PFSK-1 (cell line): ENCODE measurements at regions not wholly inside any gene's neighbourhood (a gene's known extent, or its start where the extent isn't known, plus 50 kb on each side); places are given as distances from the start of the nearest gene placed in this dataset.

ENCODE experiments used
- FOXP2 ChIP-seq: optimal IDR thresholded peaks from 2 replicates; pipeline ENCODE3; 2011; ENCODE audit warnings: borderline replicate concordance, control low read depth, inconsistent platforms; ENCODE audit not compliant: insufficient read depth; ENCODE audit errors: extremely low read length, extremely low read depth
- POLR2AphosphoS5 ChIP-seq: IDR thresholded peaks from 2 replicates; pipeline ENCODE4 v1.6.1; 2012; ENCODE audit warnings: low read depth, mild to moderate bottlenecking, control low read depth, low read length, moderate library complexity
- SIN3A ChIP-seq: IDR thresholded peaks from 2 replicates; pipeline ENCODE4 v1.6.1; 2012; ENCODE audit warnings: mild to moderate bottlenecking, low read length, moderate library complexity, borderline replicate concordance; ENCODE audit not compliant: insufficient read depth
- TAF1 ChIP-seq: IDR thresholded peaks from 2 replicates; pipeline ENCODE4 v1.6.1; 2012; ENCODE audit warnings: low read length, control low read depth, borderline replicate concordance; ENCODE audit not compliant: insufficient read depth
- TF ChIP-seq, protein P1 (sequence below), 2 experiments: IDR thresholded peaks; 2 replicates each; pipeline versions ENCODE4 v1.6.1 to v1.8.0; 2011 to 2012; ENCODE audit warnings: low read depth in 2 of 2, low read length in 2 of 2, control low read depth in 1 of 2, inconsistent platforms in 1 of 2, mild to moderate bottlenecking in 1 of 2, moderate library complexity in 1 of 2; ENCODE audit not compliant: insufficient read depth in 1 of 2

DNA sequence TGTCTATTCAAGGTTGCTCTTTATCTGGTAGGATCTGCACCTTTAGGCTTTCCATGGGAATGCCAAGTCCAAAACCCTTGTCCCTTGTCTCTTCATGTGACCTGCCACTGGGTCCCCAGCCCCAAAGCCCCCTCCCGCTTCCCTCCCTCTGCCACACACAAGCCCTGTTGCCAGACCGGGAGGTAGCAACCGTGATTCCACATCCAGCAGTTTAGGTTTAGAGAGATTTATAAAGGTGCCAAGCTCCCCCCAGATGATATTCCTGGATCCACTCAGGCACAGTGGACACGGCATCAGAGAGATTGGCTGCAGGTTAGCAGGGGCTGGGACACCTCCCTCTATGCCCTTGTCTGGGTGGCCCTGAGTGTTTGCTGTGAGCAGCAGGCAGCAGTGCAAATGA is 504.7 kb downstream of the CCDC171 start:
- TF ChIP-seq, protein P1, sequence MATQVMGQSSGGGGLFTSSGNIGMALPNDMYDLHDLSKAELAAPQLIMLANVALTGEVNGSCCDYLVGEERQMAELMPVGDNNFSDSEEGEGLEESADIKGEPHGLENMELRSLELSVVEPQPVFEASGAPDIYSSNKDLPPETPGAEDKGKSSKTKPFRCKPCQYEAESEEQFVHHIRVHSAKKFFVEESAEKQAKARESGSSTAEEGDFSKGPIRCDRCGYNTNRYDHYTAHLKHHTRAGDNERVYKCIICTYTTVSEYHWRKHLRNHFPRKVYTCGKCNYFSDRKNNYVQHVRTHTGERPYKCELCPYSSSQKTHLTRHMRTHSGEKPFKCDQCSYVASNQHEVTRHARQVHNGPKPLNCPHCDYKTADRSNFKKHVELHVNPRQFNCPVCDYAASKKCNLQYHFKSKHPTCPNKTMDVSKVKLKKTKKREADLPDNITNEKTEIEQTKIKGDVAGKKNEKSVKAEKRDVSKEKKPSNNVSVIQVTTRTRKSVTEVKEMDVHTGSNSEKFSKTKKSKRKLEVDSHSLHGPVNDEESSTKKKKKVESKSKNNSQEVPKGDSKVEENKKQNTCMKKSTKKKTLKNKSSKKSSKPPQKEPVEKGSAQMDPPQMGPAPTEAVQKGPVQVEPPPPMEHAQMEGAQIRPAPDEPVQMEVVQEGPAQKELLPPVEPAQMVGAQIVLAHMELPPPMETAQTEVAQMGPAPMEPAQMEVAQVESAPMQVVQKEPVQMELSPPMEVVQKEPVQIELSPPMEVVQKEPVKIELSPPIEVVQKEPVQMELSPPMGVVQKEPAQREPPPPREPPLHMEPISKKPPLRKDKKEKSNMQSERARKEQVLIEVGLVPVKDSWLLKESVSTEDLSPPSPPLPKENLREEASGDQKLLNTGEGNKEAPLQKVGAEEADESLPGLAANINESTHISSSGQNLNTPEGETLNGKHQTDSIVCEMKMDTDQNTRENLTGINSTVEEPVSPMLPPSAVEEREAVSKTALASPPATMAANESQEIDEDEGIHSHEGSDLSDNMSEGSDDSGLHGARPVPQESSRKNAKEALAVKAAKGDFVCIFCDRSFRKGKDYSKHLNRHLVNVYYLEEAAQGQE (IDR thresholded peaks at IDR 0.05; ENCODE audit: insufficient read depth in 1 of 2, low read depth in 2 of 2, low read length in 2 of 2): no peak
- TF ChIP-seq FOXP2: no peak
- no peak for TF ChIP-seq POLR2AphosphoS5
- no peak for TF ChIP-seq SIN3A
- TF ChIP-seq TAF1: no peak

DNA sequence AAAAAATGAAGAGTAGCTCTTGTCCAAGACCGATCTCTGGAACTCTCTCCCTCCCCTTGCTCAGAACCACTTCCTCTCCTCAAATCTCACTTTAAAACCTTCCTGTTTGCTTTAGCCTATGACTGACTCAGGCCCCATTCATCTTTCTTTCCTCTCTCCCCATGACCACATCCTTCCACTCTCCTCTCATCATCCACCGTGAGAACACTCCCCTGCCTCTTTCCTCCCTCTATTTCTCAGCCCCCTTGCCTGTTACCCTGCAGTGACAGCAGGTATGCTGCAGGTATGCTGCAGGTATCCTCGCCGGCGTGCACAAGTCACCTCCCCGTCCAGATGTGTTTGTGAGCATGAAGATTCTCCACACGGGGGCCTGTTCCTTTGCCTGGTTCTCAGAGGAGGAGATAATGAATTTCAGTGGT is 505.3 kb downstream of the CCDC171 start:
- TF ChIP-seq, protein P1 (IDR thresholded peaks at IDR 0.05; ENCODE audit: insufficient read depth in 1 of 2, low read depth in 2 of 2, low read length in 2 of 2): no peak
- no peak for TF ChIP-seq FOXP2
- TF ChIP-seq SIN3A: no peak
- TF ChIP-seq TAF1: no peak
- no peak for TF ChIP-seq POLR2AphosphoS5

DNA sequence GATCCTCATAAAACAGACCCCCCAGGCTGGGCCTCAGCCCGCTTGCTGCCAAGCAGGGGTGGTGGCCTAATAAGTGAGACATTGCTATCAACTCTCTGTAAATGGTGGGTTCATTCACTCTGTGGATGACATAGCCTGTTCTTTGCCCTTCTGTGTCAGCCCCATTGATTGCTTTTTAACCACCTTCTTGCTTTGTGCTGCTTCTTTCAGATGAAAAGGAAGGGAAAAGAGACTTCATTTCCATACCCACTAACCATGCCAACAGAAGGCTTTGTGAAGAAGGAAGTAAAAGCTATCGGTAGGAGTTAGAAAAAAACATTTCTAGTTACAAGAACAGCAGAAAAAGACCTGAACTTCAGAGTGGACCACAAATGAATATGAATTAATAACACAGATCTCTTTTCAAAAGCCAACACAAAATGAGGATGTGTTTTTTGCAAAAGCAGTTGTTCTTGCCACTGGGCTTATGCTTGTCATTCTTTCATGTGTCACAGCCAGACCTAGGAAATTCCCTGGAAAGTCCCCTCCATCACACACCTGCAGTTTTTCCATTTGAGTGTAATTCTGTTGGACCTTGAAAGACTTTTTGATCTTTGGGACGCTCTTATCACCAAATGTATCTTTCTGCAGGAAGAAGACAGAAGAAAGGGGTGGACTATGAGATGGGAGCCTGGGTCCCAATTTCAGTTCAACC is 507.7 kb downstream of the CCDC171 start:
- TF ChIP-seq FOXP2: no peak
- no peak for TF ChIP-seq TAF1
- no peak for TF ChIP-seq POLR2AphosphoS5
- TF ChIP-seq, protein P1 (IDR thresholded peaks at IDR 0.05; ENCODE audit: insufficient read depth in 1 of 2, low read depth in 2 of 2, low read length in 2 of 2): no peak
- TF ChIP-seq SIN3A: no peak

DNA sequence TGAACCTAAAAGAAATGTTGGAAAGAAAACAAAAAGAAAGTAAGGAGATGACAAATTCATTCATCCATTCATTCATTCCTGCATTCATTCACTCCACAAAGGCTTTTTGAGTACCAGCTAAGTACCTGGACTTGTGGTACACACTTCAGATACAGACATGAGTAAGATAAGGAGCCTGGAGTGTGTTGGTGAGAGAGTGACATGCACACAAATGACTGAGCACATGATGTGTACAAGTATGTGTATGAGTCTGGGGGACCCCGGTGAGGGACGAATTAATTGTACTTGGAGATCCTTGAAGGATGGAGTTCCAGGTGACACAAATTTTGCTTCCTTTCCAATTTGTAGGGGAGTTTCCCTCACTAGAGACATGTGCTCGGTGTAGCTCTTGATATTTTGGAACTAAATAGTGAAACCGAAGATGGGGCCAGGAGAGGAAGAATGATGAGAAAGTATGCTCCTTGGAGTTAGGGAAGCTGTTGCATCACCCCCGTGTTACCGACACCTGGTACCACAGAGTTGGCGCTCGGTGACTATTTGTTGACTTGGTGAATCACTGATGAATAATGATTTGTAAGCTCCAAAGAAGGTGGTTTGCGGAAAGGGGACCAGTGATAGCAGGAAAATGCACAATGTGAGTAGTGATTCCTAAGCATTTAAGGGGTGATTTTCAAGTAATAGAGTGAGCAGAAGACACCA is 509.8 kb downstream of the CCDC171 start:
- TF ChIP-seq, protein P1 (IDR thresholded peaks at IDR 0.05; ENCODE audit: insufficient read depth in 1 of 2, low read depth in 2 of 2, low read length in 2 of 2): no peak
- TF ChIP-seq TAF1 (no peak), POLR2AphosphoS5 (no peak), FOXP2 (no peak), SIN3A (no peak)
